NT2/D1 (cell line): ENCODE measurements at regions not wholly inside any gene's neighbourhood (a gene's known extent, or its start where the extent isn't known, plus 50 kb on each side); places are given as distances from the start of the nearest gene placed in this dataset.

Experiments used
- DNase-seq: peaks from one replicate; pipeline ENCODE4 v3.0.0-alpha.2; 2011; ENCODE audit warnings: low read depth, low spot score
- H3K27me3 ChIP-seq: 2 replicates; pipeline ENCODE4 v1.6.0; 2011; ENCODE audit warnings: mild to moderate bottlenecking; ENCODE audit not compliant: insufficient read length, insufficient read depth
- H3K36me3 ChIP-seq: 2 replicates; pipeline ENCODE4 v1.6.1; 2011; ENCODE audit warnings: mild to moderate bottlenecking, low read length, mixed read lengths; ENCODE audit not compliant: insufficient read depth, insufficient read length
- H3K4me1 ChIP-seq: 2 replicates; pipeline ENCODE4 v1.5.1; 2011; ENCODE audit not compliant: insufficient read depth, insufficient read length
- H3K4me3 ChIP-seq: 2 replicates; pipeline ENCODE4 v1.5.1; 2011; ENCODE audit warnings: low read depth; ENCODE audit not compliant: insufficient read length
- H3K9ac ChIP-seq: 2 replicates; pipeline ENCODE4 v1.6.0; 2011; ENCODE audit warnings: low read depth; ENCODE audit not compliant: insufficient read length
- H3K9me3 ChIP-seq: 2 replicates; pipeline ENCODE4 v1.5.1; 2011; ENCODE audit warnings: mild to moderate bottlenecking, low read length; ENCODE audit not compliant: insufficient read depth
- SUZ12 ChIP-seq: IDR thresholded peaks from 2 replicates; pipeline ENCODE4 v1.6.1; 2011; ENCODE audit not compliant: insufficient read length, insufficient read depth; ENCODE audit errors: extremely low read depth
- YY1 ChIP-seq: IDR thresholded peaks from 2 replicates; pipeline ENCODE4 v1.6.1; 2011; ENCODE audit not compliant: insufficient read length, insufficient read depth
- ZNF274 ChIP-seq: IDR thresholded peaks from 2 replicates; pipeline ENCODE4 v1.6.1; 2011; ENCODE audit warnings: mild to moderate bottlenecking, low read depth, low read length

- Histone ChIP-seq H3K27me3 (no peaks in the 10 kb centered on the region), H3K36me3 (no peaks in the 10 kb centered on the region), H3K4me1 (no peaks in the 10 kb centered on the region), H3K9me3 (no peaks in the 10 kb centered on the region), H3K4me3 (no peak overlapping the region), H3K9ac (no peak overlapping the region)
- TF ChIP-seq ZNF274 (no peak), YY1 (no peak), SUZ12 (no peak)
- no peak for DNase-seq
Observed at GRCh38 chr12:118727196-118727978, 254.0 kb upstream of the SRRM4 start.

GRCh38 chr12:118727979-118728366, 253.4 kb upstream of the SRRM4 start:
- H3K9ac ChIP-seq: no peak overlapping the region
- no peaks in the 10 kb centered on the region for H3K27me3 ChIP-seq
- no peak overlapping the region for H3K4me3 ChIP-seq
- H3K9me3 ChIP-seq: no peaks in the 10 kb centered on the region
- H3K4me1 ChIP-seq: no peaks in the 10 kb centered on the region
- DNase-seq: no peak
- no peaks in the 10 kb centered on the region for H3K36me3 ChIP-seq
- TF ChIP-seq YY1 (no peak), SUZ12 (no peak), ZNF274 (no peak)

GRCh38 chr12:118734266-118734665, 247.1 kb upstream of the SRRM4 start:
- H3K9ac ChIP-seq: no peak overlapping the region
- DNase-seq: no peak
- no peaks in the 10 kb centered on the region for H3K27me3 ChIP-seq
- no peaks in the 10 kb centered on the region for H3K4me1 ChIP-seq
- H3K4me3 ChIP-seq: no peak overlapping the region
- no peaks in the 10 kb centered on the region for H3K9me3 ChIP-seq
- H3K36me3 ChIP-seq: no peaks in the 10 kb centered on the region
- no peak for TF ChIP-seq ZNF274
- TF ChIP-seq YY1: no peak
- no peak for TF ChIP-seq SUZ12

- H3K4me3 ChIP-seq: no peak overlapping the region
- H3K36me3 ChIP-seq: no peaks in the 10 kb centered on the region
- DNase-seq: no peak
- H3K9ac ChIP-seq: no peak overlapping the region
- H3K9me3 ChIP-seq: no peaks in the 10 kb centered on the region
- no peaks in the 10 kb centered on the region for H3K4me1 ChIP-seq
- H3K27me3 ChIP-seq: no peaks in the 10 kb centered on the region
- no peak for TF ChIP-seq ZNF274
- no peak for TF ChIP-seq YY1
- TF ChIP-seq SUZ12: no peak
Observed at GRCh38 chr12:118737985-118738540, 243.3 kb upstream of the SRRM4 start.

GRCh38 chr12:118741194-118741593, 240.1 kb upstream of the SRRM4 start:
- no peak for DNase-seq
- Histone ChIP-seq H3K36me3 (no peaks in the 10 kb centered on the region), H3K4me1 (no peaks in the 10 kb centered on the region), H3K27me3 (no peaks in the 10 kb centered on the region), H3K9ac (no peak overlapping the region), H3K9me3 (no peaks in the 10 kb centered on the region), H3K4me3 (no peak overlapping the region)
- no peak for TF ChIP-seq YY1
- no peak for TF ChIP-seq ZNF274
- no peak for TF ChIP-seq SUZ12

GRCh38 chr12:118742431-118742830, 238.9 kb upstream of the SRRM4 start:
- no peak for DNase-seq
- Histone ChIP-seq H3K36me3 (no peaks in the 10 kb centered on the region), H3K4me3 (no peak overlapping the region), H3K27me3 (no peaks in the 10 kb centered on the region), H3K9ac (no peak overlapping the region), H3K9me3 (no peaks in the 10 kb centered on the region), H3K4me1 (no peaks in the 10 kb centered on the region)
- TF ChIP-seq YY1: no peak
- no peak for TF ChIP-seq SUZ12
- TF ChIP-seq ZNF274: no peak

- no peak overlapping the region for H3K9ac ChIP-seq
- no peaks in the 10 kb centered on the region for H3K4me1 ChIP-seq
- no peaks in the 10 kb centered on the region for H3K36me3 ChIP-seq
- H3K4me3 ChIP-seq: no peak overlapping the region
- no peak for TF ChIP-seq YY1
- TF ChIP-seq SUZ12: no peak
- no peak for TF ChIP-seq ZNF274
- no peak for DNase-seq
- H3K9me3 ChIP-seq: no peaks in the 10 kb centered on the region
- no peaks in the 10 kb centered on the region for H3K27me3 ChIP-seq
Observed at GRCh38 chr12:118743896-118744700, 237.2 kb upstream of the SRRM4 start.
